Fibroblast of skin of back (primary cell): ENCODE measurements at regions not wholly inside any gene's neighbourhood (a gene's known extent, or its start where the extent isn't known, plus 50 kb on each side); places are given as distances from the start of the nearest gene placed in this dataset.
"Not testable (repeated sequence)": the region's sequence is repeated elsewhere in the genome, so short reads cannot be mapped to it uniquely, and the experiment has no call there.

Experiments
- DNase-seq: peaks from one replicate; pipeline ENCODE4 v3.0.0-alpha.2; 2013

- DNase-seq = no peak
Observed at GRCh38 chr2:160812830-160813505, 319.4 kb upstream of the RBMS1 start.

GRCh38 chr2:160813506-160813858 is 319.9 kb upstream of the RBMS1 start:
- no peak for DNase-seq

- no peak for DNase-seq
Observed at GRCh38 chr2:160816916-160817499, 323.4 kb upstream of the RBMS1 start.

DNA sequence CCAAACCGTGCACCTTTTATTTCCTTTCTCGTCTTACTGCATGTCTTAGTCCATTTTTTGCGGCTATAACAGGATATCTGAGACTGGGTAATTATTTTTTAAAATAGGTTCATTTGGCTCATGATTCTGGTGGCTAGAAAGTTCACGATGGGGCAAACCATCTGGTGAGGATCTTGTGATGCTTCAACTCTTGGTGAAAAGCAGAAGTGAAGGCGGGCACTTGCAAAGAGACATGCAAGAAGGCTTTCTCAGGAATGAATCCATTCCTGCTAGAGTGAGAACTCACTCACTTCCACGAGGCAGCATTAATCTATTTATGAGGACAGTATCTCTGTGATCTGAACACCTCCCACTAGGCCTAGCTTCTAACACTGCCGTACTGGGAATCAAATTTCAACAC is 327.1 kb upstream of the RBMS1 start:
- DNase-seq = no peak

- no peak for DNase-seq
Observed at GRCh38 chr2:160822006-160822405, 328.4 kb upstream of the RBMS1 start.

GRCh38 chr2:160825433-160825832 is 331.8 kb upstream of the RBMS1 start:
- DNase-seq = no peak

- no peak for DNase-seq
Observed at GRCh38 chr2:160826496-160826895, 332.9 kb upstream of the RBMS1 start.

DNA sequence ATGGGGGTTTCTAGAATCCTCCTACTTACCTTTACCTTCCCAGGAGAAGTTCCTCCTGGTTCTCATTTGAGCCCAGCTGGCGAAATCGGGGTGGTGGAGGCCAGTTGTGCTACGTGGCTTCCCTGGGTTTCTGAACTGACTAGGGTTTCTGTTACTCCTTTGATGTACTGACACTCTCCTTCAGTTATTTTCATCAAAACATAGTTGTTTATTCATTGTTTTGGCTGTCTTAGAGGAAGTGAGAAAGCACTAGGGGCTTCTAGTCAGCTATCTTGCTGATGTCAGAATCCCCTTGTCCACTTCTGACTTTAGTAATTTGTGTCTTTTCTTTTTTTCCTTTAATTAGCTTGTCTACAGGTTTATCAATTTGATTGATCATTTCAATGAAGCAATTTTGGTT is 332.2 kb upstream of the TANK start:
- no peak for DNase-seq

- DNase-seq = not testable (repeated sequence)
Observed at GRCh38 chr2:160832381-160832780, 327.8 kb upstream of the TANK start.

- DNase-seq = peak; percentile 34
Observed at GRCh38 chr2:160835166-160835565, 325.1 kb upstream of the TANK start.

GRCh38 chr2:160836755-160837154 is 323.5 kb upstream of the TANK start:
- peak; percentile 97 for DNase-seq

- peak; percentile 47 for DNase-seq
Observed at GRCh38 chr2:160837416-160837815, 322.8 kb upstream of the TANK start.

GRCh38 chr2:160838147-160838546 is 322.1 kb upstream of the TANK start:
- DNase-seq = no peak

- DNase-seq = no peak
Observed at GRCh38 chr2:160838691-160839090, 321.5 kb upstream of the TANK start.

DNA sequence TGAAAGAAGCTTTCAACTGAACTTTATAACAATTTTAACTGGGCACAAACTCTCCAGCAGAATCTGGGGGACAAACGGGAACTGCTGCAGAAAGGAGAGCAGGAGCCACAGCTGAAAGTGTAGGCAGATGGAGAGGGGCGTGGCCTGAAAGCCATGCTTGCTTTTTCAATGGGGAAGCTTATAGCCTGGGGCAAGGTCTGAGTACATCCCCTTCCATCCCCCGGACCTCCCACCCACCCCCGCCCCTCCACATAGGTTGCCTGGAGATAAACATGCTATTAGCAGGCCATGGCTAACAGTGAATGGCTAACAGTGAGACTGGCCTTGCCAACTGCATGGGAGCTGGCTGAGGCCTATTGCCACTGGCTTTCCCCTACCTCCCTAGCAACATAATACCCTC is 317.9 kb upstream of the TANK start:
- no peak for DNase-seq

GRCh38 chr2:160859096-160859495 is 301.1 kb upstream of the TANK start:
- DNase-seq = no peak

DNA sequence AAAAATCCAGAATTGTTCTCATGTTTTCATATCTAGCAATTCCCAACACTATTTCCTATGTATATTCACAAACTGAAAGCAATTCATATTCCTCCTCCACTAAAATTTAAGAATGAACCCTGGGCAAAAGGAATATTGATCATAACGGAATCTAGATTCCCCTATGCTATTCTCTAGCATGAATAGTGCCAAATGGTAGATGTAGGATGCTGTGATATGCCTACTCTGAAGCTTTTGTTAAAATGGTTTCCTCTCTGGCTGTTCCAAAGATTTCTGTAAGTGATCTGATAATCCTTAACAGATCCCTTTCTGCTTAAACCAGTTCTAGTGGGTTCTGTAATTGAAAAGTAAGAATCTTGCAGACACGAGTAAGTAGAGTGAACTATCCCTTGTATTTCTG is 298.0 kb upstream of the TANK start:
- no peak for DNase-seq

GRCh38 chr2:160868891-160869290 is 291.3 kb upstream of the TANK start:
- no peak for DNase-seq

DNA sequence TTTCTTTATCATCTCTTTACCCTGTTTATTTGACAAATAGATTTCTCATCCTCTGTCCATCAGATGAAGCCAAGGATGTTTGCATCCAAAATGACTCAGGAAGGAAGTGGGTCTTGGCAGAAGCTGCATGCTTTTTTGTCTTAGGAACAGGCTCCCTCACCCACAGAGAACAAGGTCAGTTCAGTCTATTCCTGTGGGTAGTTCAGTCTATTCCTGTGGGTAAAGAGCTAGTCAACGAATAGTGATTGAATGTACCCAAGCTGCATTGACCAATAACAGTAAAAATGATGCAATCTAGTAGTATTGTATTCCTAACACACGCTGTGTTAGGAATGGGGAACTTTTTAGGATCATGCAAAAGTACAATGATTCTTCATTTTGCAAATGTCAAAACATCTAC is 290.8 kb upstream of the TANK start:
- peak; percentile 72 for DNase-seq

DNA sequence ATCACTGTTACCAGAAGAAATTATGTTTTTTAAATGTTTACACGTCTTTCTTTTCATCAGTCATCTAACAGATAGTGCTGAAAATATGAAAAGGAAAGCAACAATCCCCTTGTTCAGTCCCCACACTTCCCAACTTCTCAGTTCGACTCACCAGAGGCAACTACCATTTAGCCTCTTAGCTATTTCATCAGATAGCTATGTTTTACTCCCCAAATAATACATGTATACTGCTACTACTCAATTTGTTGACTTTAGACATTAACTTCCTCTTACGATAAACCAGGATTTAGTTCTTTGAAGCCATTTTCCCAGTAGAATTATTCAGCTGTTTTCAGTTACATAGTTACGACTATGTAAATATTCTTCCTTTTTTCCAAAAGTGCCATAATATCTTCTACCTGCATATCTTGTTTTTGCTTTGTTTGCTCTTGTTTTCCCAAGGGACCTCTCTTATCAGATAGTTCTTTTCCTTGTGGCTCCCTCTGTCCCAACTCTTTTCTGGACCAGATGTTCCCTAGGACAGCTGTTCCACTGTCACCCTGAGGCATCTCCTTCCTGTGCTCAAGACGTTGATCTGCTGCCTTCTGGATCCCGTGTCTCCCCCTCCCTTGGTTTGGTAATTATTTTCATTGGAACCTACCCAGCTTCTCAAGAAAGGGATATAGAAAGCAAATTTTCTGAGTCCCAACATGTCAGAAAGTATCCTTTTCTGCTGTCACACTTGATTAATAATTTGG is 289.3 kb upstream of the TANK start:
- DNase-seq = peak; percentile 45

- no peak for DNase-seq
Observed at GRCh38 chr2:160871953-160872352, 288.3 kb upstream of the TANK start.

- no peak for DNase-seq
Observed at GRCh38 chr2:160876029-160876428, 284.2 kb upstream of the TANK start.

- DNase-seq = peak; percentile 20
Observed at GRCh38 chr2:160876765-160877164, 283.5 kb upstream of the TANK start.

- no peak for DNase-seq
Observed at GRCh38 chr2:160878618-160879017, 281.6 kb upstream of the TANK start.
